HPDE6-E6E7 (cell line): ENCODE measurements at regions not wholly inside any gene's neighbourhood (a gene's known extent, or its start where the extent isn't known, plus 50 kb on each side); places are given as distances from the start of the nearest gene placed in this dataset.

ENCODE experiments used
- DNase-seq: peaks from one replicate; pipeline ENCODE4 v3.0.0; 2011; ENCODE audit warnings: missing footprints; ENCODE audit errors: extremely low spot score

GRCh38 chr2:196356332-196356731 is 185.0 kb upstream of the STK17B start:
- no peak for DNase-seq

GRCh38 chr2:196360650-196361049 is 189.3 kb upstream of the STK17B start:
- DNase-seq: no peak

- DNase-seq: no peak
Observed at GRCh38 chr2:196361606-196362326, 190.4 kb upstream of the STK17B start.

GRCh38 chr2:196362973-196363549 is 191.7 kb upstream of the STK17B start:
- no peak for DNase-seq

GRCh38 chr2:196365145-196365544 is 193.8 kb upstream of the STK17B start:
- DNase-seq: no peak

- no peak for DNase-seq
Observed at GRCh38 chr2:196365923-196366322, 194.5 kb upstream of the STK17B start.

GRCh38 chr2:196367633-196368032 is 196.3 kb upstream of the STK17B start:
- no peak for DNase-seq

- DNase-seq: no peak
Observed at GRCh38 chr2:196368546-196369225, 197.3 kb upstream of the STK17B start.

GRCh38 chr2:196369967-196370366 is 198.6 kb upstream of the STK17B start:
- DNase-seq: no peak

GRCh38 chr2:196370381-196370780 is 199.0 kb upstream of the STK17B start:
- no peak for DNase-seq

GRCh38 chr2:196372276-196372809 is 201.0 kb upstream of the STK17B start:
- DNase-seq: no peak

GRCh38 chr2:196372811-196373664 is 201.7 kb upstream of the STK17B start:
- DNase-seq: no peak

- DNase-seq: no peak
Observed at GRCh38 chr2:196376984-196377877, 205.9 kb upstream of the STK17B start.

- no peak for DNase-seq
Observed at GRCh38 chr2:196379600-196379999, 208.2 kb upstream of the STK17B start.

GRCh38 chr2:196380098-196380497 is 208.7 kb upstream of the STK17B start:
- no peak for DNase-seq

GRCh38 chr2:196380575-196380974 is 209.2 kb upstream of the STK17B start:
- no peak for DNase-seq

GRCh38 chr2:196381464-196381863 is 210.1 kb upstream of the STK17B start:
- no peak for DNase-seq

- DNase-seq: no peak
Observed at GRCh38 chr2:196383799-196384198, 212.4 kb upstream of the STK17B start.

GRCh38 chr2:196384729-196385128 is 213.4 kb upstream of the STK17B start:
- DNase-seq: no peak

GRCh38 chr2:196389670-196390069 is 218.3 kb upstream of the STK17B start:
- DNase-seq: no peak
